IPS DF 19.7 (cell line): ENCODE measurements at regions not wholly inside any gene's neighbourhood (a gene's known extent, or its start where the extent isn't known, plus 50 kb on each side); places are given as distances from the start of the nearest gene placed in this dataset.

Experiments used
- DNase-seq: peaks from one replicate; pipeline ENCODE4 v3.0.0-alpha.2; 2013; ENCODE audit warnings: low read depth, low spot score

- no peak for DNase-seq
These were observed 94.6 kb upstream of the UST start for GRCh38 chr6:148652205-148652604.

- no peak for DNase-seq
These were observed 93.6 kb upstream of the UST start for GRCh38 chr6:148653138-148653776.

- DNase-seq: no peak
These were observed 89.8 kb upstream of the UST start for GRCh38 chr6:148657048-148657447.

GRCh38 chr6:148658681-148659430 lies 88.0 kb upstream of the UST start:
- no peak for DNase-seq

GRCh38 chr6:148667395-148667794 lies 79.4 kb upstream of the UST start:
- no peak for DNase-seq

GRCh38 chr6:148671085-148671484 lies 75.7 kb upstream of the UST start:
- no peak for DNase-seq

GRCh38 chr6:148671952-148672351 lies 74.9 kb upstream of the UST start:
- no peak for DNase-seq

- DNase-seq: no peak
These were observed 72.5 kb upstream of the UST start for GRCh38 chr6:148674306-148674705.

- no peak for DNase-seq
These were observed 69.0 kb upstream of the UST start for GRCh38 chr6:148677594-148678476.

GRCh38 chr6:148678682-148679081 lies 68.1 kb upstream of the UST start:
- no peak for DNase-seq

- DNase-seq: no peak
These were observed 65.2 kb upstream of the UST start for GRCh38 chr6:148681666-148682065.

- DNase-seq: no peak
These were observed 64.6 kb upstream of the UST start for GRCh38 chr6:148682252-148682651.

GRCh38 chr6:148682990-148683389 lies 63.8 kb upstream of the UST start:
- no peak for DNase-seq

- no peak for DNase-seq
These were observed 57.7 kb upstream of the UST start for GRCh38 chr6:148689168-148689567.

GRCh38 chr6:148693882-148694484 lies 52.8 kb upstream of the UST start:
- DNase-seq: no peak
